Nephron (organoid): ENCODE measurements at regions not wholly inside any gene's neighbourhood (a gene's known extent, or its start where the extent isn't known, plus 50 kb on each side); places are given as distances from the start of the nearest gene placed in this dataset.

ENCODE experiments used
- H3K27ac Mint-ChIP-seq, 3 experiments: 2 replicates each; pipeline ENCODE4 v1.8.0; 2020; ENCODE audit warnings: mixed read lengths in 3 of 3, mild to moderate bottlenecking in 2 of 3, moderate library complexity in 1 of 3
- H3K27me3 Mint-ChIP-seq: 2 replicates; pipeline ENCODE4 v1.8.0; 2021; ENCODE audit warnings: low read depth, mild to moderate bottlenecking, moderate library complexity, mixed read lengths
- H3K36me3 Mint-ChIP-seq: 2 replicates; pipeline ENCODE4 v1.8.0; 2020; ENCODE audit warnings: low read depth, mixed read lengths
- H3K4me1 Mint-ChIP-seq: 2 replicates; pipeline ENCODE4 v1.8.0; 2020; ENCODE audit warnings: mixed read lengths
- H3K4me3 Mint-ChIP-seq, 3 experiments: 2 replicates each; pipeline ENCODE4 v1.8.0; 2020; ENCODE audit warnings: mild to moderate bottlenecking in 3 of 3, mixed read lengths in 3 of 3, moderate library complexity in 2 of 3
- H3K9me3 Mint-ChIP-seq: 2 replicates; pipeline ENCODE4 v1.8.0; 2020; ENCODE audit warnings: mixed read lengths
- CTCF ChIP-seq, 3 experiments: fragments of 200-600 bp; sonication (generic); IDR thresholded peaks; one replicate each; pipeline ENCODE4 v1.5.0; 2021; ENCODE audit warnings: antibody characterized with exemption in 3 of 3; ENCODE audit not compliant: unreplicated experiment in 3 of 3

GRCh38 chr10:16304311-16304710 is 132.5 kb upstream of the PTER start:
- Mint-ChIP-seq H3K27me3 (no peaks in the 10 kb centered on the region), H3K4me3 (no peak overlapping the region), H3K27ac (no peak overlapping the region), H3K36me3 (no peaks in the 10 kb centered on the region), H3K9me3 (peaks cover 9% of the 10 kb centered on the region), H3K4me1 (no peaks in the 10 kb centered on the region)
- TF ChIP-seq CTCF (IDR thresholded peaks at IDR 0.05; ENCODE audit: unreplicated experiment in 3 of 3), result no peak

GRCh38 chr10:16310440-16310839 is 126.4 kb upstream of the PTER start:
- TF ChIP-seq CTCF (IDR thresholded peaks at IDR 0.05; ENCODE audit: unreplicated experiment in 3 of 3), result no peak
- Mint-ChIP-seq H3K4me3 (no peak overlapping the region), H3K27me3 (no peaks in the 10 kb centered on the region), H3K4me1 (no peaks in the 10 kb centered on the region), H3K9me3 (peaks cover 20% of the 10 kb centered on the region), H3K27ac (no peak overlapping the region), H3K36me3 (no peaks in the 10 kb centered on the region)

- Mint-ChIP-seq H3K4me1 (no peaks in the 10 kb centered on the region), H3K27me3 (no peaks in the 10 kb centered on the region), H3K36me3 (no peaks in the 10 kb centered on the region), H3K27ac (no peak overlapping the region), H3K9me3 (peaks cover 12% of the 10 kb centered on the region), H3K4me3 (no peak overlapping the region)
- TF ChIP-seq CTCF (IDR thresholded peaks at IDR 0.05; ENCODE audit: unreplicated experiment in 3 of 3), result no peak
Measured at GRCh38 chr10:16314259-16314658, 122.6 kb upstream of the PTER start.

GRCh38 chr10:16316733-16317390 is 119.9 kb upstream of the PTER start:
- H3K27me3 Mint-ChIP-seq, result no peaks in the 10 kb centered on the region
- H3K27ac Mint-ChIP-seq, result no peak overlapping the region
- H3K9me3 Mint-ChIP-seq, result no peaks in the 10 kb centered on the region
- H3K36me3 Mint-ChIP-seq, result no peaks in the 10 kb centered on the region
- TF ChIP-seq CTCF (IDR thresholded peaks at IDR 0.05; ENCODE audit: unreplicated experiment in 3 of 3), result no peak
- H3K4me1 Mint-ChIP-seq, result no peaks in the 10 kb centered on the region
- no peak overlapping the region for H3K4me3 Mint-ChIP-seq

GRCh38 chr10:16341637-16342036 is 95.2 kb upstream of the PTER start:
- no peaks in the 10 kb centered on the region for H3K4me1 Mint-ChIP-seq
- no peak overlapping the region for H3K27ac Mint-ChIP-seq
- no peaks in the 10 kb centered on the region for H3K9me3 Mint-ChIP-seq
- no peak overlapping the region for H3K4me3 Mint-ChIP-seq
- TF ChIP-seq CTCF (IDR thresholded peaks at IDR 0.05; ENCODE audit: unreplicated experiment in 3 of 3), result no peak
- no peaks in the 10 kb centered on the region for H3K27me3 Mint-ChIP-seq
- no peaks in the 10 kb centered on the region for H3K36me3 Mint-ChIP-seq

GRCh38 chr10:16348891-16349290 is 87.9 kb upstream of the PTER start:
- no peak for TF ChIP-seq CTCF (IDR thresholded peaks at IDR 0.05; ENCODE audit: unreplicated experiment in 3 of 3)
- H3K4me1 Mint-ChIP-seq, result no peaks in the 10 kb centered on the region
- peaks cover 3% of the 10 kb centered on the region for H3K9me3 Mint-ChIP-seq
- H3K27ac Mint-ChIP-seq, result no peak overlapping the region
- H3K27me3 Mint-ChIP-seq, result no peaks in the 10 kb centered on the region
- H3K4me3 Mint-ChIP-seq, result no peak overlapping the region
- H3K36me3 Mint-ChIP-seq, result no peaks in the 10 kb centered on the region
